ENCODE measurements at regions not wholly inside any gene's neighbourhood (a gene's known extent, or its start where the extent isn't known, plus 50 kb on each side); places are given as distances from the start of the nearest gene placed in this dataset.

DNA sequence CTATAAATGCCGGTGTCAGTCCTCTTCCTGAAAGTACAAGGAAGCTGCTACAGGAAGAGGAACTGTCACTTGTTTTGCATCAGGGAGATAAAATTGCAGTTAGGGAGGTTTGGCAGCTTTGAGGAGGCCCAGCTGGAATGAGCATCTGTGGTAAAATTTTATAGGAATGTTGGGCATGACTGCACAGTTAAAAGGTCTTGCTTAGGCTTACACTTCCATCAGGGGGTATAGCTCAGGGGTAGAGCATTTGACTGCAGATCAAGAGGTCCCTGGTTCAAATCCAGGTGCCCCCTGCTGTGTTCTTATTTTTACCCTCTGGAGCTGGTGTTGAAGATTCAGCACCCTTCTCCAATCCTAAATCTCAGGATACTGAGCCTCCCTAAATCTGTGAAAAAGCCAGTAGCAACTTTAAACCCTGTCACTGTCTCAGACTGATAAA, 65.9 kb downstream of the ZNF467 start:
- Histone ChIP-seq H3K36me3 (ENCODE audit: control insufficient read depth in 2 of 2, extremely low read depth in 1 of 2, insufficient read depth in 2 of 2, low read length in 2 of 2) (no peaks in the 10 kb centered on the region), H3K27me3 (ENCODE audit: control insufficient read depth in 2 of 2, insufficient read depth in 2 of 2, low read length in 2 of 2) (peaks cover 0 to 4% of the 10 kb centered on the region in 2 experiments), H3K4me2 (ENCODE audit: insufficient read depth, low read length) (no peak overlapping the region), H3K4me1 (ENCODE audit: control insufficient read depth, extremely low read depth, insufficient read depth, low read length) (no peaks in the 10 kb centered on the region), H3K9ac (replicated peaks; ENCODE audit: extremely low read depth, insufficient read depth, low read length) (no peak overlapping the region), H3K27ac (ENCODE audit: insufficient read depth, low read depth, low read length) (no peak overlapping the region), H3K9me1 (replicated peaks; ENCODE audit: control insufficient read depth, extremely low read depth, insufficient read depth, low read length) (no peaks in the 10 kb centered on the region), H3K9me3 (replicated peaks; ENCODE audit: control insufficient read depth, insufficient read depth, low read length) (no peaks in the 10 kb centered on the region), H2AFZ (ENCODE audit: low read depth, low read length) (no peak overlapping the region), H4K20me1 (replicated peaks; ENCODE audit: control insufficient read depth, extremely low read depth, insufficient read depth, low read length) (no peaks in the 10 kb centered on the region), H3K79me2 (ENCODE audit: control insufficient read depth, insufficient read depth, low read length) (no peaks in the 10 kb centered on the region), H3K4me3 (replicated peaks in 1 of 3; ENCODE audit: insufficient read depth in 1 of 3, low read depth in 1 of 3, low read length in 3 of 3) (no peak overlapping the region)
- CTCF ChIA-PET, result interaction anchor here (1.2 to 1.6 kb wide), 2 partner anchors 35 to 45 kb away, joined by 5 to 8 read pairs; no protein-coding TSS in a partner anchor
- no TSS peak for BruUV-seq (replicated peaks)
- POLR2A ChIA-PET, result no interaction called here
- TF ChIP-seq POLR2AphosphoS5 (IDR thresholded peaks at IDR 0.05; ENCODE audit: insufficient read depth, low read depth, low read length), result no peak
- TF ChIP-seq, protein P1, sequence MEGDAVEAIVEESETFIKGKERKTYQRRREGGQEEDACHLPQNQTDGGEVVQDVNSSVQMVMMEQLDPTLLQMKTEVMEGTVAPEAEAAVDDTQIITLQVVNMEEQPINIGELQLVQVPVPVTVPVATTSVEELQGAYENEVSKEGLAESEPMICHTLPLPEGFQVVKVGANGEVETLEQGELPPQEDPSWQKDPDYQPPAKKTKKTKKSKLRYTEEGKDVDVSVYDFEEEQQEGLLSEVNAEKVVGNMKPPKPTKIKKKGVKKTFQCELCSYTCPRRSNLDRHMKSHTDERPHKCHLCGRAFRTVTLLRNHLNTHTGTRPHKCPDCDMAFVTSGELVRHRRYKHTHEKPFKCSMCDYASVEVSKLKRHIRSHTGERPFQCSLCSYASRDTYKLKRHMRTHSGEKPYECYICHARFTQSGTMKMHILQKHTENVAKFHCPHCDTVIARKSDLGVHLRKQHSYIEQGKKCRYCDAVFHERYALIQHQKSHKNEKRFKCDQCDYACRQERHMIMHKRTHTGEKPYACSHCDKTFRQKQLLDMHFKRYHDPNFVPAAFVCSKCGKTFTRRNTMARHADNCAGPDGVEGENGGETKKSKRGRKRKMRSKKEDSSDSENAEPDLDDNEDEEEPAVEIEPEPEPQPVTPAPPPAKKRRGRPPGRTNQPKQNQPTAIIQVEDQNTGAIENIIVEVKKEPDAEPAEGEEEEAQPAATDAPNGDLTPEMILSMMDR (IDR thresholded peaks at IDR 0.05; ENCODE audit: extremely low read depth in 1 of 2, insufficient read depth in 1 of 2, low read depth in 1 of 2, low read length in 2 of 2), result no peak
- TF ChIP-seq MYC (IDR thresholded peaks at IDR 0.05; ENCODE audit: low read depth, low read length), result no peak
- no peak for TF ChIP-seq JUN (IDR thresholded peaks at IDR 0.05; ENCODE audit: borderline replicate concordance, insufficient read depth, insufficient read length, low read depth)
- TF ChIP-seq, protein P2, sequence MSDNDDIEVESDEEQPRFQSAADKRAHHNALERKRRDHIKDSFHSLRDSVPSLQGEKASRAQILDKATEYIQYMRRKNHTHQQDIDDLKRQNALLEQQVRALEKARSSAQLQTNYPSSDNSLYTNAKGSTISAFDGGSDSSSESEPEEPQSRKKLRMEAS (IDR thresholded peaks at IDR 0.05; ENCODE audit: insufficient read depth, insufficient read length), result no peak
- dilution Hi-C loops (cut with MboI; ENCODE audit: extremely low pct_ligation_motif_present, low sequenced_read_pairs) (no loop called here), intact Hi-C loops (cut with micrococcal nuclease) (no loop called here)
- no peak for FAIRE-seq
- no peak for DNase-seq (ENCODE audit: low read depth, low spot score)

DNA sequence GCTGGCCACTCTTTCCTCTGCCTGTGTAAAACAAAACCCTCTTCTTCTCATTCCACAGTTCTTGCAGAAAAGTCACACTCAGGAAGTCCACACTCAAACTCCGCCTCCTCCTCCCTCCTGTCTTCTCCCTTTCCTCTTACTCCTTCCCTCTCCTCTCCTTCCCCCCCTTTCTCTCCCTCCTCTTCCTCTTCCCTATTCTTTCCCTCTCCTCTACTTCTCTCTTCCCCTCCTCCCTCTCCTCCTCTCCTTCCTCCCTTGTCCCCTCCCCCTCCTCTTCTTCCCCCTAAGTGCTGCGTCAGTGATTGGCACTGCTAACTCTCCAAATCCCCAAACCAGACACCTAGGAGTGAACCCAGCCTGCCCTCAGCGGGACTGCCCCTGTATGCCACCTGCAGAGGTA, 67.0 kb downstream of the ZNF467 start:
- POLR2A ChIA-PET, result no interaction called here
- Histone ChIP-seq H2AFZ (ENCODE audit: low read depth, low read length) (no peak overlapping the region), H3K4me1 (ENCODE audit: control insufficient read depth, extremely low read depth, insufficient read depth, low read length) (no peaks in the 10 kb centered on the region), H3K27ac (ENCODE audit: insufficient read depth, low read depth, low read length) (no peak overlapping the region), H3K4me2 (ENCODE audit: insufficient read depth, low read length) (no peak overlapping the region), H3K36me3 (ENCODE audit: control insufficient read depth in 2 of 2, extremely low read depth in 1 of 2, insufficient read depth in 2 of 2, low read length in 2 of 2) (no peaks in the 10 kb centered on the region), H3K79me2 (ENCODE audit: control insufficient read depth, insufficient read depth, low read length) (no peaks in the 10 kb centered on the region), H3K9me1 (replicated peaks; ENCODE audit: control insufficient read depth, extremely low read depth, insufficient read depth, low read length) (no peaks in the 10 kb centered on the region), H3K4me3 (replicated peaks in 1 of 3; ENCODE audit: insufficient read depth in 1 of 3, low read depth in 1 of 3, low read length in 3 of 3) (no peak overlapping the region), H3K27me3 (ENCODE audit: control insufficient read depth in 2 of 2, insufficient read depth in 2 of 2, low read length in 2 of 2) (peaks cover 0 to 1% of the 10 kb centered on the region in 2 experiments), H3K9ac (replicated peaks; ENCODE audit: extremely low read depth, insufficient read depth, low read length) (no peak overlapping the region), H4K20me1 (replicated peaks; ENCODE audit: control insufficient read depth, extremely low read depth, insufficient read depth, low read length) (no peaks in the 10 kb centered on the region), H3K9me3 (replicated peaks; ENCODE audit: control insufficient read depth, insufficient read depth, low read length) (no peaks in the 10 kb centered on the region)
- FAIRE-seq, result no peak
- CTCF ChIA-PET, result no interaction called here
- dilution Hi-C loops (cut with MboI; ENCODE audit: extremely low pct_ligation_motif_present, low sequenced_read_pairs) (no loop called here), intact Hi-C loops (cut with micrococcal nuclease) (no loop called here)
- DNase-seq (ENCODE audit: low read depth, low spot score), result no peak
- no TSS peak for BruUV-seq (replicated peaks)
- TF ChIP-seq, protein P1 (IDR thresholded peaks at IDR 0.05; ENCODE audit: extremely low read depth in 1 of 2, insufficient read depth in 1 of 2, low read depth in 1 of 2, low read length in 2 of 2), result no peak
- TF ChIP-seq JUN (IDR thresholded peaks at IDR 0.05; ENCODE audit: borderline replicate concordance, insufficient read depth, insufficient read length, low read depth) (no peak), POLR2A (IDR thresholded peaks at IDR 0.05; ENCODE audit: low read depth, low read length) (no peak), MYC (IDR thresholded peaks at IDR 0.05; ENCODE audit: low read depth, low read length) (no peak), EZH2 (IDR thresholded peaks at IDR 0.05; ENCODE audit: borderline replicate concordance, low read depth, low read length, severe bottlenecking) (no peak), FOS (IDR thresholded peaks at IDR 0.05; ENCODE audit: borderline replicate concordance, insufficient read depth, low read length) (no peak)
